ENCODE measurements at regions not wholly inside any gene's neighbourhood (a gene's known extent, or its start where the extent isn't known, plus 50 kb on each side); places are given as distances from the start of the nearest gene placed in this dataset.

DNA sequence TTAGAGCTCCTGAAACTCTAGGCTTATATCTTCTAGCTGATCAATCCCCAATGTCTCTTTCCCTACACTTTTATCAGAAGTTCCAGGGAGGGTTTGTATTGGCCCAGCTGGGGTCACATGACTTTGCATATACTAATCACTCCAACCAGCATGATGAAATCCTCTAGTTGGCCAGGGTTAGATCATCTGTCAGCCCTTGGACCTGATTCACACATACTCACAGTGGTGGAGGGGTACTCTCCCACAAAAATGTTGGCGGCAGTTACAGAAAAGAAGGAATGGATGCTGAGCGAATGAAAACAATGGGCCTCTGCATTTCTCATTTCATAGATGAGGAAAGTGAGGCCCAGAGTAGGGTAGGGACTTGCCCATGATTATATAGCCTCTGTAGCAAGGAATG, 151.1 kb downstream of the PJA1 start:
- TF ChIP-seq, protein P1, sequence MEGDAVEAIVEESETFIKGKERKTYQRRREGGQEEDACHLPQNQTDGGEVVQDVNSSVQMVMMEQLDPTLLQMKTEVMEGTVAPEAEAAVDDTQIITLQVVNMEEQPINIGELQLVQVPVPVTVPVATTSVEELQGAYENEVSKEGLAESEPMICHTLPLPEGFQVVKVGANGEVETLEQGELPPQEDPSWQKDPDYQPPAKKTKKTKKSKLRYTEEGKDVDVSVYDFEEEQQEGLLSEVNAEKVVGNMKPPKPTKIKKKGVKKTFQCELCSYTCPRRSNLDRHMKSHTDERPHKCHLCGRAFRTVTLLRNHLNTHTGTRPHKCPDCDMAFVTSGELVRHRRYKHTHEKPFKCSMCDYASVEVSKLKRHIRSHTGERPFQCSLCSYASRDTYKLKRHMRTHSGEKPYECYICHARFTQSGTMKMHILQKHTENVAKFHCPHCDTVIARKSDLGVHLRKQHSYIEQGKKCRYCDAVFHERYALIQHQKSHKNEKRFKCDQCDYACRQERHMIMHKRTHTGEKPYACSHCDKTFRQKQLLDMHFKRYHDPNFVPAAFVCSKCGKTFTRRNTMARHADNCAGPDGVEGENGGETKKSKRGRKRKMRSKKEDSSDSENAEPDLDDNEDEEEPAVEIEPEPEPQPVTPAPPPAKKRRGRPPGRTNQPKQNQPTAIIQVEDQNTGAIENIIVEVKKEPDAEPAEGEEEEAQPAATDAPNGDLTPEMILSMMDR (IDR thresholded peaks at IDR 0.05), result no peak
- no peak for TF ChIP-seq POLR2A (IDR thresholded peaks at IDR 0.05)
